Vagina (tissue), 2 donors: ENCODE measurements at regions not wholly inside any gene's neighbourhood (a gene's known extent, or its start where the extent isn't known, plus 50 kb on each side); places are given as distances from the start of the nearest gene placed in this dataset.

Experiments used
- POLR2A ChIP-seq, 2 donors: fragments of 450-650 bp; IDR thresholded peaks; one replicate each; pipeline ENCODE4 v1.6.1; 2017; ENCODE audit warnings: antibody characterized with exemption in 2 of 2, mild to moderate bottlenecking in 2 of 2, moderate library complexity in 2 of 2
- POLR2AphosphoS5 ChIP-seq, 2 donors: sonication (generic); formaldehyde crosslinking; IDR thresholded peaks; one replicate each; pipeline ENCODE4 v1.9.0; 2017; ENCODE audit warnings: antibody characterized with exemption in 2 of 2, mild to moderate bottlenecking in 2 of 2, low read depth in 1 of 2; ENCODE audit not compliant: insufficient read depth in 1 of 2
- TF ChIP-seq, protein P1 (sequence below), 3 experiments: fragments of 450-650 bp in 2 of 3; fragments of 200-600 bp in 1 of 3; sonication (generic) in 1 of 3; IDR thresholded peaks; one replicate each; pipeline ENCODE4 v1.5.1; 2017 to 2019; ENCODE audit warnings: antibody characterized with exemption in 3 of 3, mild to moderate bottlenecking in 2 of 3, moderate library complexity in 2 of 3

- TF ChIP-seq POLR2A (IDR thresholded peaks at IDR 0.05): no peak
- TF ChIP-seq, protein P1, sequence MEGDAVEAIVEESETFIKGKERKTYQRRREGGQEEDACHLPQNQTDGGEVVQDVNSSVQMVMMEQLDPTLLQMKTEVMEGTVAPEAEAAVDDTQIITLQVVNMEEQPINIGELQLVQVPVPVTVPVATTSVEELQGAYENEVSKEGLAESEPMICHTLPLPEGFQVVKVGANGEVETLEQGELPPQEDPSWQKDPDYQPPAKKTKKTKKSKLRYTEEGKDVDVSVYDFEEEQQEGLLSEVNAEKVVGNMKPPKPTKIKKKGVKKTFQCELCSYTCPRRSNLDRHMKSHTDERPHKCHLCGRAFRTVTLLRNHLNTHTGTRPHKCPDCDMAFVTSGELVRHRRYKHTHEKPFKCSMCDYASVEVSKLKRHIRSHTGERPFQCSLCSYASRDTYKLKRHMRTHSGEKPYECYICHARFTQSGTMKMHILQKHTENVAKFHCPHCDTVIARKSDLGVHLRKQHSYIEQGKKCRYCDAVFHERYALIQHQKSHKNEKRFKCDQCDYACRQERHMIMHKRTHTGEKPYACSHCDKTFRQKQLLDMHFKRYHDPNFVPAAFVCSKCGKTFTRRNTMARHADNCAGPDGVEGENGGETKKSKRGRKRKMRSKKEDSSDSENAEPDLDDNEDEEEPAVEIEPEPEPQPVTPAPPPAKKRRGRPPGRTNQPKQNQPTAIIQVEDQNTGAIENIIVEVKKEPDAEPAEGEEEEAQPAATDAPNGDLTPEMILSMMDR (IDR thresholded peaks at IDR 0.05): no peak
- TF ChIP-seq POLR2AphosphoS5 (IDR thresholded peaks at IDR 0.05; ENCODE audit: insufficient read depth in 1 of 2, low read depth in 1 of 2): no peak
Measured at GRCh38 chr4:159829184-159829583, 726.3 kb downstream of the RAPGEF2 start.
